K562 (cell line): ENCODE measurements at regions not wholly inside any gene's neighbourhood (a gene's known extent, or its start where the extent isn't known, plus 50 kb on each side); places are given as distances from the start of the nearest gene placed in this dataset.

Experiments used
- ATAC-seq: fragments of 200-7000 bp; cut with Tn5 transposase; 3 replicates; pipeline ENCODE4 v1.9.1; 2020; ENCODE audit warnings: moderate library complexity
- BruUV-seq: library from RNA; stranded (reverse); fragments of 400-500 nt; replicated peaks from 2 replicates; lab custom pipeline; 2021; lab: Mats Ljungman, UMichigan
- CTCF ChIA-PET: fragments of 300-600 bp; formaldehyde crosslinking; extraction: SDS; loops from one replicate; lab custom pipeline; 2021; ENCODE audit warnings: low intra/inter-chr PET ratio; lab: Yijun Ruan, JAX
- POLR2A ChIA-PET: fragments of 300-600, 350-650 bp; sonication (Branson Sonifier 250); formaldehyde crosslinking; extraction: SDS; loops from one replicate; lab custom pipeline; 2021; ENCODE audit warnings: antibody characterized with exemption, inconsistent platforms; lab: Yijun Ruan, JAX
- DNase-seq, 4 experiments: peaks; one replicate each; pipeline versions ENCODE4 v3.0.0 to v3.0.0-alpha.2; 2011 to 2018; ENCODE audit warnings: low spot score in 3 of 4, mixed read lengths in 3 of 4; ENCODE audit errors: extremely low read depth in 1 of 4
- FAIRE-seq: peaks from 2 replicates; lab custom pipeline; 2011; peaks lifted over from hg19 to GRCh38; lab: Jason Lieb, UNC
- H2AFZ ChIP-seq: 2 replicates; pipeline ENCODE4 v1.6.0; 2011; ENCODE audit warnings: low read depth, low read length, control low read depth, inconsistent platforms
- H3K27ac ChIP-seq: fragments of 200-600 bp; 3 replicates; pipeline ENCODE4 v1.8.0; 2011; ENCODE audit warnings: low read depth, mild to moderate bottlenecking, control low read depth, inconsistent platforms, low read length, moderate library complexity, mixed read lengths; ENCODE audit errors: extremely low read depth
- H3K27me3 ChIP-seq, 2 experiments: fragments of 300-600 bp in 1 of 2; 2 replicates in 1 of 2; 3 replicates in 1 of 2; pipeline versions ENCODE4 v1.6.0 to v1.8.0; 2011; ENCODE audit warnings: inconsistent platforms in 2 of 2, low read length in 2 of 2, mild to moderate bottlenecking in 1 of 2, mixed read lengths in 1 of 2, moderate library complexity in 1 of 2; ENCODE audit not compliant: control insufficient read depth in 2 of 2, insufficient read depth in 2 of 2
- H3K36me3 ChIP-seq: fragments of 300-600 bp; 3 replicates; pipeline ENCODE4 v1.8.0; 2011; ENCODE audit warnings: mild to moderate bottlenecking, low read length, inconsistent platforms; ENCODE audit not compliant: control insufficient read depth, insufficient read depth
- H3K4me1 ChIP-seq, 2 experiments: fragments of 200-600 bp in 1 of 2; replicated peaks in 1 of 2; 2 replicates in 1 of 2; 3 replicates in 1 of 2; pipeline versions ENCODE4 v1.5.1 to v1.8.0; 2011; ENCODE audit warnings: inconsistent platforms in 2 of 2, low read length in 2 of 2, mild to moderate bottlenecking in 1 of 2, mixed read lengths in 1 of 2, moderate library complexity in 1 of 2; ENCODE audit not compliant: control insufficient read depth in 2 of 2, insufficient read depth in 2 of 2
- H3K4me2 ChIP-seq: 2 replicates; pipeline ENCODE4 v1.6.1; 2011; ENCODE audit warnings: low read length, control low read depth, inconsistent platforms, mixed read lengths; ENCODE audit not compliant: insufficient read depth
- H3K4me3 ChIP-seq: fragments of 200-600 bp; sonication (generic), shearing (Covaris generic); 2 replicates; pipeline ENCODE4 v1.5.1; 2016; ENCODE audit warnings: control low read depth, inconsistent platforms
- H3K79me2 ChIP-seq: fragments of 200-600 bp; 3 replicates; pipeline ENCODE4 v1.8.0; 2011; ENCODE audit warnings: low read length, inconsistent platforms; ENCODE audit not compliant: control insufficient read depth, insufficient read depth
- H3K9ac ChIP-seq, 2 experiments: 2 replicates each; pipeline versions ENCODE4 v1.6.0 to v1.6.1; 2011; ENCODE audit warnings: low read depth in 2 of 2, low read length in 2 of 2, control low read depth in 1 of 2, inconsistent platforms in 1 of 2, mild to moderate bottlenecking in 1 of 2, mixed read lengths in 1 of 2; ENCODE audit not compliant: insufficient read depth in 1 of 2
- H3K9me1 ChIP-seq: one replicate; pipeline ENCODE4 v1.6.0; 2011; ENCODE audit warnings: inconsistent platforms, mild to moderate bottlenecking, low read length, moderate library complexity; ENCODE audit not compliant: control insufficient read depth, insufficient read depth
- H3K9me3 ChIP-seq: replicated peaks from 2 replicates; pipeline ENCODE4 v1.5.1; 2011; ENCODE audit warnings: low read depth, low read length, inconsistent platforms; ENCODE audit not compliant: control insufficient read depth, insufficient read depth
- H4K20me1 ChIP-seq: replicated peaks from 2 replicates; pipeline ENCODE4 v1.6.1; 2011; ENCODE audit warnings: low read length, inconsistent platforms, mixed read lengths; ENCODE audit not compliant: control insufficient read depth, insufficient read depth
- ETV6 ChIP-seq, 3 experiments: fragments of 150-350 bp in 1 of 3; sonication (generic) in 1 of 3; formaldehyde crosslinking in 1 of 3; IDR thresholded peaks; 2 replicates each; pipeline versions ENCODE4 v1.6.1 to v1.8.0; 2014 to 2022; ENCODE audit warnings: borderline replicate concordance in 2 of 3, low read depth in 2 of 3, antibody characterized with exemption in 1 of 3, low read length in 1 of 3, mild to moderate bottlenecking in 1 of 3, missing genetic modification reagents in 1 of 3
- KLF1 ChIP-seq: fragments of 450-650 bp; IDR thresholded peaks from 2 replicates; pipeline ENCODE4 v1.6.1; 2016; ENCODE audit warnings: missing genetic modification characterization, missing compliant biosample characterization
- MCM5 ChIP-seq: fragments of 450-650 bp; IDR thresholded peaks from 2 replicates; pipeline ENCODE4 v1.6.1; 2016; ENCODE audit warnings: low read depth
- POLR2H ChIP-seq: IDR thresholded peaks from 2 replicates; pipeline ENCODE4 v1.6.1; 2016; ENCODE audit warnings: missing genetic modification characterization, low read depth, mild to moderate bottlenecking, control low read depth, missing compliant biosample characterization, moderate library complexity
- SRSF9 ChIP-seq: fragments of 200-400 bp; formaldehyde crosslinking; IDR thresholded peaks from 2 replicates; pipeline ENCODE4 v1.6.1; 2017; ENCODE audit warnings: low read depth, low read length, borderline replicate concordance
- WHSC1 ChIP-seq: IDR thresholded peaks from one replicate; pipeline ENCODE4 v1.6.1; 2012; ENCODE audit warnings: low read length, control low read depth, inconsistent platforms
- ZNF165 ChIP-seq: fragments of 250-450 bp; sonication (Bioruptor Pico); IDR thresholded peaks from 2 replicates; pipeline ENCODE4 v1.4.0; 2020; ENCODE audit warnings: borderline replicate concordance
- ZNF408 ChIP-seq: fragments of 250-450 bp; sonication (Bioruptor Pico); IDR thresholded peaks from 2 replicates; pipeline ENCODE4 v1.4.0; 2020; ENCODE audit warnings: low read depth, mild to moderate bottlenecking, moderate library complexity
- WGBS: fragments of 100-300 bp; shearing (Covaris generic); methylation state at CpG from one replicate; pipeline ENCODE4 v1.1.6; 2016; ENCODE audit warnings: low coverage, mixed read lengths; ENCODE audit not compliant: insufficient coverage; ENCODE audit errors: missing lambda C conversion rate; 5-methylcytosine and 5-hydroxymethylcytosine counted together
- in situ Hi-C: fragments of 300-500 bp; cut with MboI; formaldehyde crosslinking; loops from 4 replicates; pipeline ENCODE4 v1.15.0; 2018; ENCODE audit warnings: inconsistent platforms, mixed read lengths
- intact Hi-C: fragments of 100-400 bp; cut with micrococcal nuclease; formaldehyde crosslinking; loops from 2 replicates; pipeline ENCODE4 v1.14.2; 2022
- TF ChIP-seq, protein P1 (sequence below): sonication (generic); formaldehyde crosslinking; IDR thresholded peaks from 2 replicates; pipeline ENCODE4 v1.8.0; 2022; ENCODE audit warnings: mild to moderate bottlenecking, missing genetic modification reagents

DNA sequence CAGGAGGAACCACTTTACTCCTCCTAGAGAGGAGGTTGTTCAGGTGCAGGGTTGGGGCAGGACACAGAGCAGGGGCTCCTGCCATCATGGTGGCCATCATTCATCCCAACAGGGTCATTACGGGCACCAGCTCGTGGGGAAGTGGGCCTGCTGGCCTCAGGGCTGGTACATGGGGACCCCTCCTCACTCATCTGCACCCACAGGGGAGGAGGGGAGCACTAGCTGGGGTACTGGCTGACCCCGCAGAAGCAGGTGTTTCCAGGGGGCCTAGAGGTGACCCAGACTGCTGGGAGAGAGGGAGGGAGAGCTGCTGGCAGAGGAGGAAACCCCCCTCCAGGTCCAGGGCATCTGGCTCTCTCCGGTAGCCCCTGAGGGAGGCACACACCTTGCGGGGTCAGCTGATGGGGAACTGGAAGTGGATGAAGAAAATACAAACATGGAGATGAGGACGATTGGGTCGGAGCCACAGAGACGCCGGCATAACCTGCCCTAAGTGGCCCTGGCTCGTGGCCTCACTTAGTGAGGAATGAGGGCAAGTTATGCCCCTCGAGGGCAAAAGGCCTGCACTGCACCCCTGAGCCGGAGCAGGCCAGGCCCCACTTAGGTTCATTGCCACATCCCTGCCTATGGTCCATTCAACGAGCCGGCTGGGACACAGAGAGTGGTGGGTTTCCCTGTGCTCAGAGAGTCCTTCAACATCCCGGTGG is 76.2 kb downstream of the SOX1 start:
- Histone ChIP-seq H3K4me1 (no peaks in the 10 kb centered on the region), H3K36me3 (no peaks in the 10 kb centered on the region), H4K20me1 (no peaks in the 10 kb centered on the region), H3K9ac (no peak overlapping the region), H3K79me2 (no peaks in the 10 kb centered on the region), H2AFZ (no peak overlapping the region), H3K9me3 (no peaks in the 10 kb centered on the region), H3K4me3 (no peak overlapping the region), H3K4me2 (no peak overlapping the region), H3K27ac (no peak overlapping the region)
- DNase-seq (no peak), ATAC-seq (no peak), FAIRE-seq (no peak)
- CTCF ChIA-PET = no interaction called here
- in situ Hi-C loops (no loop called here), intact Hi-C loops (no loop called here)
- WGBS = 0% methylated on average over 12 of the region's 15 CpGs
- TF ChIP-seq ZNF165 (CRISPR knock-in tag) = no peak
- TF ChIP-seq, all 486 proteins: peak for 0
- BruUV-seq = no TSS peak
- POLR2A ChIA-PET = no interaction called here
- no peaks in the 10 kb centered on the region for H3K9me1 ChIP-seq
- no peaks in the 10 kb centered on the region for H3K27me3 ChIP-seq

DNA sequence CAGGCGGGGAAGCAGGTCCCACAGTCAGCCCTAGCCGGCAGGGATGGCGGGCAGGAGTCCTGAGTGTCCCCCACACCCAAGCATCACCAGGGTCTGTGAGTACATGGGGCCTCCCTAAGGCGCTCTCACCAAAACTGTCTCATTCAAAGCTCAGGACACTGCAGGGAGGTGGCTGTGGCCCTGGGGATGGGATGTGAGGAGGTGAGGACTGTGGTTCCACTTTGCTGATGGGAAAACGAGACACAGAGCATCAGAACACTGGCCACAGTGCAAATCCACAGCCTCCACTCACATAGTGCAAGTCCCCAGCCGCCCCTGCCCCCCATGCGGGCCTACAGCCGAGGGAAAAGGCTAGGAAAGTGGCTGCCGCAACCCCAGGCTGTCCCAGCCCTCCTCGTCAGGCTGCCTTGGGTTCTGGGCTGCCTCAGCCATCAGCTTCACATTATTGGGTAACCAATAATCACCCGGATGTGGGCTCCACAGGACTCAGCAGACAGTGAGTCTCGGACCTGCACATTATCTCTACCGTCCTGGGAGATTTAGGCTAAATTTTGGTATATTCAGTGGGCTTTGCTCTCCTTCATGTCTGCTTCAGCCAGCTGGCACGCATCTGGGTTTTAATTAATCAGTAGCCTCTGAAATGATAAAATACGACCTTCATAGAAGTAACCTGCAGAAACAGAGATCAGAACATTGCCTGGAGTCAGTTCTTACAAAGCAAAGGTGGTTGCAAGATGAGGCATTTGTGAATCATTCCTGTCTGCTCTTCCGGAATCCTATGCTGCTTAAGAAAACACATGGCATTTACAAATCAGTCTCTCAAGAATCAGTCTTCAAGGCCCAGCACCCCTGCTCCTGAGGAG is 77.0 kb downstream of the SOX1 start:
- H3K4me1 ChIP-seq = no peaks in the 10 kb centered on the region
- FAIRE-seq = no peak
- in situ Hi-C loops (no loop called here), intact Hi-C loops (no loop called here)
- H3K27ac ChIP-seq = no peak overlapping the region
- no peaks in the 10 kb centered on the region for H4K20me1 ChIP-seq
- no peak for DNase-seq
- H3K4me3 ChIP-seq = no peak overlapping the region
- H2AFZ ChIP-seq = no peak overlapping the region
- POLR2A ChIA-PET = no interaction called here
- no peak overlapping the region for H3K9ac ChIP-seq
- no peaks in the 10 kb centered on the region for H3K9me1 ChIP-seq
- no peaks in the 10 kb centered on the region for H3K36me3 ChIP-seq
- BruUV-seq = no TSS peak
- H3K9me3 ChIP-seq = no peaks in the 10 kb centered on the region
- no peaks in the 10 kb centered on the region for H3K27me3 ChIP-seq
- 0% methylated on average over 10 of the region's 16 CpGs for WGBS
- CTCF ChIA-PET = no interaction called here
- ATAC-seq = no peak
- no peak overlapping the region for H3K4me2 ChIP-seq
- no peaks in the 10 kb centered on the region for H3K79me2 ChIP-seq
- no peak for TF ChIP-seq POLR2H (tag)
- TF ChIP-seq SRSF9 = no peak
- no peak for TF ChIP-seq ETV6 (IDR thresholded peaks at IDR 0.05; ENCODE audit: borderline replicate concordance in 1 of 2, low read depth in 2 of 2, low read length in 1 of 2)
- TF ChIP-seq ETV6 (CRISPR knock-in tag; IDR thresholded peaks at IDR 0.05; ENCODE audit: borderline replicate concordance) = no peak
- no peak for TF ChIP-seq KLF1 (tag)
- no peak for TF ChIP-seq MCM5
- TF ChIP-seq, protein P1, sequence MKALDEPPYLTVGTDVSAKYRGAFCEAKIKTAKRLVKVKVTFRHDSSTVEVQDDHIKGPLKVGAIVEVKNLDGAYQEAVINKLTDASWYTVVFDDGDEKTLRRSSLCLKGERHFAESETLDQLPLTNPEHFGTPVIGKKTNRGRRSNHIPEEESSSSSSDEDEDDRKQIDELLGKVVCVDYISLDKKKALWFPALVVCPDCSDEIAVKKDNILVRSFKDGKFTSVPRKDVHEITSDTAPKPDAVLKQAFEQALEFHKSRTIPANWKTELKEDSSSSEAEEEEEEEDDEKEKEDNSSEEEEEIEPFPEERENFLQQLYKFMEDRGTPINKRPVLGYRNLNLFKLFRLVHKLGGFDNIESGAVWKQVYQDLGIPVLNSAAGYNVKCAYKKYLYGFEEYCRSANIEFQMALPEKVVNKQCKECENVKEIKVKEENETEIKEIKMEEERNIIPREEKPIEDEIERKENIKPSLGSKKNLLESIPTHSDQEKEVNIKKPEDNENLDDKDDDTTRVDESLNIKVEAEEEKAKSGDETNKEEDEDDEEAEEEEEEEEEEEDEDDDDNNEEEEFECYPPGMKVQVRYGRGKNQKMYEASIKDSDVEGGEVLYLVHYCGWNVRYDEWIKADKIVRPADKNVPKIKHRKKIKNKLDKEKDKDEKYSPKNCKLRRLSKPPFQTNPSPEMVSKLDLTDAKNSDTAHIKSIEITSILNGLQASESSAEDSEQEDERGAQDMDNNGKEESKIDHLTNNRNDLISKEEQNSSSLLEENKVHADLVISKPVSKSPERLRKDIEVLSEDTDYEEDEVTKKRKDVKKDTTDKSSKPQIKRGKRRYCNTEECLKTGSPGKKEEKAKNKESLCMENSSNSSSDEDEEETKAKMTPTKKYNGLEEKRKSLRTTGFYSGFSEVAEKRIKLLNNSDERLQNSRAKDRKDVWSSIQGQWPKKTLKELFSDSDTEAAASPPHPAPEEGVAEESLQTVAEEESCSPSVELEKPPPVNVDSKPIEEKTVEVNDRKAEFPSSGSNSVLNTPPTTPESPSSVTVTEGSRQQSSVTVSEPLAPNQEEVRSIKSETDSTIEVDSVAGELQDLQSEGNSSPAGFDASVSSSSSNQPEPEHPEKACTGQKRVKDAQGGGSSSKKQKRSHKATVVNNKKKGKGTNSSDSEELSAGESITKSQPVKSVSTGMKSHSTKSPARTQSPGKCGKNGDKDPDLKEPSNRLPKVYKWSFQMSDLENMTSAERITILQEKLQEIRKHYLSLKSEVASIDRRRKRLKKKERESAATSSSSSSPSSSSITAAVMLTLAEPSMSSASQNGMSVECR (CRISPR knock-in tag) = no peak
- TF ChIP-seq ZNF408 (CRISPR knock-in tag) = no peak
- TF ChIP-seq WHSC1 = no peak
